ENCODE measurements at regions not wholly inside any gene's neighbourhood (a gene's known extent, or its start where the extent isn't known, plus 50 kb on each side); places are given as distances from the start of the nearest gene placed in this dataset.

GRCh38 chr14:29463727-29464395 lies 463.8 kb downstream of the PRKD1 start:
- H3K9me3 Mint-ChIP-seq = peaks cover 3% of the 10 kb centered on the region
- no peak for DNase-seq (ENCODE audit: low read depth, low spot score)
- peaks cover 14% of the 10 kb centered on the region for H3K4me1 Mint-ChIP-seq
- TF ChIP-seq CTCF (conservative IDR thresholded peaks at IDR 0.05) = no peak
- H3K36me3 Mint-ChIP-seq (ENCODE audit: low read depth) = no peaks in the 10 kb centered on the region
- no peak overlapping the region for H3K27ac Mint-ChIP-seq (ENCODE audit: unreplicated experiment)
- peaks cover 13% of the 10 kb centered on the region for H3K27me3 Mint-ChIP-seq (ENCODE audit: low read depth)
- H3K4me3 Mint-ChIP-seq = no peak overlapping the region

- Mint-ChIP-seq H3K27ac (ENCODE audit: unreplicated experiment) (no peak overlapping the region), H3K36me3 (ENCODE audit: low read depth) (no peaks in the 10 kb centered on the region), H3K4me1 (peaks cover 12% of the 10 kb centered on the region), H3K9me3 (peaks cover 5% of the 10 kb centered on the region), H3K4me3 (no peak overlapping the region), H3K27me3 (ENCODE audit: low read depth) (peaks cover 13% of the 10 kb centered on the region)
- DNase-seq (ENCODE audit: low read depth, low spot score) = no peak
- no peak for TF ChIP-seq CTCF (conservative IDR thresholded peaks at IDR 0.05)
Measured at GRCh38 chr14:29465095-29465494, 462.6 kb downstream of the PRKD1 start.

- TF ChIP-seq CTCF (conservative IDR thresholded peaks at IDR 0.05) = no peak
- Mint-ChIP-seq H3K27me3 (ENCODE audit: low read depth) (no peaks in the 10 kb centered on the region), H3K4me1 (no peaks in the 10 kb centered on the region), H3K4me3 (no peak overlapping the region), H3K27ac (ENCODE audit: unreplicated experiment) (no peak overlapping the region), H3K36me3 (ENCODE audit: low read depth) (no peaks in the 10 kb centered on the region), H3K9me3 (peaks cover 6% of the 10 kb centered on the region)
- DNase-seq (ENCODE audit: low read depth, low spot score) = no peak
Measured at GRCh38 chr14:29475641-29476040, 452.0 kb downstream of the PRKD1 start.

DNA sequence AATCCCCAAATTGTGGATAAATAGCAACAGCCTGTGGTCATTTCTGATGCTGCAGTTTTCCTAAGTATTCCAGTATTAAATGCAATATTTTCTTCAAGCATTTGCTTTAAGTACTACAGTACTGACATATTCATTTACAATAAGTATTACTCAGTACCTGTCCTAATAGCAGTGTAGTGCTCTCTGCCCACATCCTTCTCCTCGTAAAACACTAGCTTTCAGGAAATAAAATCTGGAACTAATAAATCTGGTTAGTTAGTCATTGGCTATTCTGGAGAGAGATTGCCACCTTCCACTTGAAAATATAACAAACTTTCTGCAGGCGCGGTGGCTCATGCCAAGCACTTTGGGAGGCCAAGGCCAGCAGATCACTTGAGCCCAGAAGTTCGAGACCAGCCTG lies 441.5 kb downstream of the PRKD1 start:
- TF ChIP-seq CTCF (conservative IDR thresholded peaks at IDR 0.05) = no peak
- no peak for DNase-seq (ENCODE audit: low read depth, low spot score)
- H3K4me3 Mint-ChIP-seq = no peak overlapping the region

DNA sequence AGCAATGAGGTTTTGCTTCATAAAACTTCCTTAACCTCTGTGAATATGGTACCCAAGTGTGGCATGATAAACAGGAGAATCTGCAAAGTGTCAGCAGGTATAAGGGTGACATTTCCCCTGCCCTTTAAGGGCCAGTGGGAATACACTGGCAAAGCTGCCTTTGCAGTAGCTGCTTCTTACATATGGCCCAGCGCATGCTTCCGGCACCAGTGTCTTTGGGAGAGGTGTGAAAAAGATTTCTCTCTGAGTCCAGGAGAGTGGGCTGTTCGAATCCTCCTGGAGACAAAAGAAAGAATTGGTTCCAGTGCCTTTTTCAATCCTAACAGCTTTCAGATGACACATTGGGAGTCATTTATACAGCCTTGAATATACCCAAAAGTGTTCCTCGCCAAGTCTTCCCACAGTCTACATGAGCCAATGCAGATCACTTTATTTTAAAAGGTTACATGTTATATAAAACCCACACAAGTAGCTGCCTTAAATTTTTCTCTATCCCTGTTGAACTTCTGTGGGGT lies 437.7 kb downstream of the PRKD1 start:
- peaks cover 3% of the 10 kb centered on the region for H3K27me3 Mint-ChIP-seq (ENCODE audit: low read depth)
- no peaks in the 10 kb centered on the region for H3K36me3 Mint-ChIP-seq (ENCODE audit: low read depth)
- no peak overlapping the region for H3K27ac Mint-ChIP-seq (ENCODE audit: unreplicated experiment)
- H3K4me1 Mint-ChIP-seq = no peaks in the 10 kb centered on the region
- no peak for TF ChIP-seq CTCF (conservative IDR thresholded peaks at IDR 0.05)
- H3K4me3 Mint-ChIP-seq = no peak overlapping the region
- DNase-seq (ENCODE audit: low read depth, low spot score) = no peak
- H3K9me3 Mint-ChIP-seq = peaks cover 6% of the 10 kb centered on the region

More for the DNA sequence above, 441.5 kb downstream of the PRKD1 start:
- H3K36me3 Mint-ChIP-seq (ENCODE audit: low read depth) = no peaks in the 10 kb centered on the region
- H3K4me1 Mint-ChIP-seq = no peaks in the 10 kb centered on the region
- peaks cover 6% of the 10 kb centered on the region for H3K9me3 Mint-ChIP-seq
- peaks cover 3% of the 10 kb centered on the region for H3K27me3 Mint-ChIP-seq (ENCODE audit: low read depth)
- no peak overlapping the region for H3K27ac Mint-ChIP-seq (ENCODE audit: unreplicated experiment)
